GM12878 (cell line): ENCODE measurements at regions not wholly inside any gene's neighbourhood (a gene's known extent, or its start where the extent isn't known, plus 50 kb on each side); places are given as distances from the start of the nearest gene placed in this dataset.

Experiments
- CTCF ChIP-seq, 3 experiments: IDR thresholded peaks in 2 of 3; conservative IDR thresholded peaks in 1 of 3; 2 replicates each; pipeline ENCODE4 v1.5.1; 2011; ENCODE audit warnings: low read depth in 3 of 3, low read length in 3 of 3, mild to moderate bottlenecking in 3 of 3, control low read depth in 2 of 3, moderate library complexity in 2 of 3, inconsistent platforms in 1 of 3, mixed read lengths in 1 of 3; ENCODE audit not compliant: control insufficient read depth in 2 of 3, insufficient read depth in 1 of 3; ENCODE audit errors: extremely low read depth in 1 of 3
- ZNF274 ChIP-seq: IDR thresholded peaks from one replicate; pipeline ENCODE4 v1.8.0; 2011; ENCODE audit not compliant: insufficient read length, insufficient read depth

GRCh38 chr5:106853266-106853665 is 817.5 kb downstream of the EFNA5 start:
- TF ChIP-seq ZNF274 (no peak), CTCF (IDR thresholded peaks at IDR 0.05 in 2 of 3, conservative IDR thresholded peaks at IDR 0.05 in 1 of 3; ENCODE audit: control insufficient read depth in 2 of 3, extremely low read depth in 1 of 3, insufficient read depth in 1 of 3, low read depth in 3 of 3, low read length in 3 of 3) (no peak)
